ENCODE measurements at regions not wholly inside any gene's neighbourhood (a gene's known extent, or its start where the extent isn't known, plus 50 kb on each side); places are given as distances from the start of the nearest gene placed in this dataset.

DNA sequence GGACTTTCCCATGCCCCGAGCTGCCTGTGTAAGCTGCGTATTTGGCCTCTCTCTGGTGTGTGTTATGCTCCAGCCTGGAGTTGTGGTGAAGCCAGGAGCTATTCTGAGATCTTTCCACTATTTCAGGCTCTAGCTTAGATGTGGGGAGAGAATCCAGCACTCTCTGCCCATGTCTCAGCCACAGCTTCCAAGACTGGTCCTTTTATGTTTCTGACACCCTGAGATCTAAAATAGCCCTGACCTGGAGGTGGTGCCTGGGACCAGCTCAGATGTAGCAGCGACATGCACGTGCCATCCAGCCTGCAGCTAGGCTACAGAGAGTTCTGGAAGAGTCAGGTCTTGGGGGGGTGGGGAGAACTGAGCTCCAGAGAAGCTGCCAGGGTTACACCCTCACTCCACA lies 76.5 kb downstream of the TENT5C start:
- H3K79me2 ChIP-seq (replicated peaks; ENCODE audit: insufficient read depth, low read length): no peaks in the 10 kb centered on the region
- no peaks in the 10 kb centered on the region for H4K20me1 ChIP-seq (ENCODE audit: insufficient read depth)
- no peak overlapping the region for H3K4me2 ChIP-seq (ENCODE audit: low read length)
- no peaks in the 10 kb centered on the region for H3K9me3 ChIP-seq (ENCODE audit: low read length)
- H2AFZ ChIP-seq (ENCODE audit: low read depth, low read length): no peak overlapping the region
- no peak overlapping the region for H3K27ac ChIP-seq (ENCODE audit: low read length)
- H3F3A ChIP-seq (ENCODE audit: insufficient read depth, low read length, poor library complexity, severe bottlenecking): no peaks in the 10 kb centered on the region
- TF ChIP-seq TAF1 (IDR thresholded peaks at IDR 0.05; ENCODE audit: low read depth) (no peak), EP300 (conservative IDR thresholded peaks at IDR 0.05; ENCODE audit: poor library complexity, severe bottlenecking) (no peak), MXI1 (conservative IDR thresholded peaks at IDR 0.05; ENCODE audit: poor library complexity, severe bottlenecking) (no peak), EZH2 (IDR thresholded peaks at IDR 0.05; ENCODE audit: borderline replicate concordance, insufficient read depth, low read length, poor library complexity, severe bottlenecking) (no peak), SMC3 (conservative IDR thresholded peaks at IDR 0.05; ENCODE audit: poor library complexity) (no peak), RAD21 (conservative IDR thresholded peaks at IDR 0.05) (no peak), POLR2AphosphoS5 (IDR thresholded peaks at IDR 0.05) (no peak)
- TF ChIP-seq, protein P1, sequence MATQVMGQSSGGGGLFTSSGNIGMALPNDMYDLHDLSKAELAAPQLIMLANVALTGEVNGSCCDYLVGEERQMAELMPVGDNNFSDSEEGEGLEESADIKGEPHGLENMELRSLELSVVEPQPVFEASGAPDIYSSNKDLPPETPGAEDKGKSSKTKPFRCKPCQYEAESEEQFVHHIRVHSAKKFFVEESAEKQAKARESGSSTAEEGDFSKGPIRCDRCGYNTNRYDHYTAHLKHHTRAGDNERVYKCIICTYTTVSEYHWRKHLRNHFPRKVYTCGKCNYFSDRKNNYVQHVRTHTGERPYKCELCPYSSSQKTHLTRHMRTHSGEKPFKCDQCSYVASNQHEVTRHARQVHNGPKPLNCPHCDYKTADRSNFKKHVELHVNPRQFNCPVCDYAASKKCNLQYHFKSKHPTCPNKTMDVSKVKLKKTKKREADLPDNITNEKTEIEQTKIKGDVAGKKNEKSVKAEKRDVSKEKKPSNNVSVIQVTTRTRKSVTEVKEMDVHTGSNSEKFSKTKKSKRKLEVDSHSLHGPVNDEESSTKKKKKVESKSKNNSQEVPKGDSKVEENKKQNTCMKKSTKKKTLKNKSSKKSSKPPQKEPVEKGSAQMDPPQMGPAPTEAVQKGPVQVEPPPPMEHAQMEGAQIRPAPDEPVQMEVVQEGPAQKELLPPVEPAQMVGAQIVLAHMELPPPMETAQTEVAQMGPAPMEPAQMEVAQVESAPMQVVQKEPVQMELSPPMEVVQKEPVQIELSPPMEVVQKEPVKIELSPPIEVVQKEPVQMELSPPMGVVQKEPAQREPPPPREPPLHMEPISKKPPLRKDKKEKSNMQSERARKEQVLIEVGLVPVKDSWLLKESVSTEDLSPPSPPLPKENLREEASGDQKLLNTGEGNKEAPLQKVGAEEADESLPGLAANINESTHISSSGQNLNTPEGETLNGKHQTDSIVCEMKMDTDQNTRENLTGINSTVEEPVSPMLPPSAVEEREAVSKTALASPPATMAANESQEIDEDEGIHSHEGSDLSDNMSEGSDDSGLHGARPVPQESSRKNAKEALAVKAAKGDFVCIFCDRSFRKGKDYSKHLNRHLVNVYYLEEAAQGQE (IDR thresholded peaks at IDR 0.05; ENCODE audit: borderline replicate concordance): no peak
- TF ChIP-seq, protein P2, sequence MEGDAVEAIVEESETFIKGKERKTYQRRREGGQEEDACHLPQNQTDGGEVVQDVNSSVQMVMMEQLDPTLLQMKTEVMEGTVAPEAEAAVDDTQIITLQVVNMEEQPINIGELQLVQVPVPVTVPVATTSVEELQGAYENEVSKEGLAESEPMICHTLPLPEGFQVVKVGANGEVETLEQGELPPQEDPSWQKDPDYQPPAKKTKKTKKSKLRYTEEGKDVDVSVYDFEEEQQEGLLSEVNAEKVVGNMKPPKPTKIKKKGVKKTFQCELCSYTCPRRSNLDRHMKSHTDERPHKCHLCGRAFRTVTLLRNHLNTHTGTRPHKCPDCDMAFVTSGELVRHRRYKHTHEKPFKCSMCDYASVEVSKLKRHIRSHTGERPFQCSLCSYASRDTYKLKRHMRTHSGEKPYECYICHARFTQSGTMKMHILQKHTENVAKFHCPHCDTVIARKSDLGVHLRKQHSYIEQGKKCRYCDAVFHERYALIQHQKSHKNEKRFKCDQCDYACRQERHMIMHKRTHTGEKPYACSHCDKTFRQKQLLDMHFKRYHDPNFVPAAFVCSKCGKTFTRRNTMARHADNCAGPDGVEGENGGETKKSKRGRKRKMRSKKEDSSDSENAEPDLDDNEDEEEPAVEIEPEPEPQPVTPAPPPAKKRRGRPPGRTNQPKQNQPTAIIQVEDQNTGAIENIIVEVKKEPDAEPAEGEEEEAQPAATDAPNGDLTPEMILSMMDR (IDR thresholded peaks at IDR 0.05; ENCODE audit: poor library complexity, severe bottlenecking): no peak
- no peak overlapping the region for H3K9ac ChIP-seq (ENCODE audit: low read length)
- no peaks in the 10 kb centered on the region for H3K36me3 ChIP-seq (ENCODE audit: insufficient read depth, low read length)
- no peaks in the 10 kb centered on the region for H3K27me3 ChIP-seq (ENCODE audit: insufficient read depth, low read depth, low read length)
- no peak overlapping the region for H3K4me3 ChIP-seq (ENCODE audit: low read length)
- no peaks in the 10 kb centered on the region for H3K9me2 ChIP-seq (ENCODE audit: insufficient read depth, low read length)

DNA sequence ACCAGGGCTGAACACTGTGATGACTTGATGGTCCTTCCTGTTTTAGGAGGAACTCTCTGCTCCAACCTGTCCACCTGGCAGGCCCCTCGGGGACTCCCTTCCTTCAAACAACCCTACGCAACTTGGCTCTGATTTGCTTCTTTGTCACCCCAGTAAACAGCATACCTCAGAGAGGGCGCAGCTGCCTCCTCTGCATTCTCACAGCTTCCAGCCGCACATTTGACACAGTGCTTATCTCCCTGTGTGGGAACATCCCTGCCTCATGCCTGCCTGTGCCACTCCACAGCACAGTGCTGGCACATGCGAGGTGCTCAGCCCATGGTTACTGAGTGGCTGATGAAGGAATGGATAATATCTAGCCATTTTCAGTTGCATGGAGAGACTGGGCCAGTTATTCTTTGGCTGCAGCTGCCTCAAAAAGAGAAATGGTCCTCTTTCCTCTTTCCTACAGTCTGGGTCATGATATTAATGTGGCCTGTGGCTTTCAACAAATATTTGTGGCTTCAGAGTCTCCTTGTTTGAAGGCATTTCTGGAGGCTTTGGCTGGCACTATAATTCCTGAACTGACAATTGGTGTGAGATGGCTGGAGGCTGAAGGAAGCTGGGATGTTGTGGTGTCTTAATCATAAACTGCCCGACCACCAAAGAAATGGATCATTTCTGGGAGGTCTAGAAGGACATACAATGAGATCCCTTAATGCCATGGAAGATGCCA lies 77.9 kb downstream of the TENT5C start:
- H3F3A ChIP-seq (ENCODE audit: insufficient read depth, low read length, poor library complexity, severe bottlenecking): no peaks in the 10 kb centered on the region
- no peaks in the 10 kb centered on the region for H3K9me3 ChIP-seq (ENCODE audit: low read length)
- no peaks in the 10 kb centered on the region for H3K9me2 ChIP-seq (ENCODE audit: insufficient read depth, low read length)
- no peaks in the 10 kb centered on the region for H3K27me3 ChIP-seq (ENCODE audit: insufficient read depth, low read depth, low read length)
- H3K9ac ChIP-seq (ENCODE audit: low read length): no peak overlapping the region
- H3K4me3 ChIP-seq (ENCODE audit: low read length): no peak overlapping the region
- no peak overlapping the region for H2AFZ ChIP-seq (ENCODE audit: low read depth, low read length)
- no peaks in the 10 kb centered on the region for H3K79me2 ChIP-seq (replicated peaks; ENCODE audit: insufficient read depth, low read length)
- TF ChIP-seq EP300 (conservative IDR thresholded peaks at IDR 0.05; ENCODE audit: poor library complexity, severe bottlenecking) (no peak), EZH2 (IDR thresholded peaks at IDR 0.05; ENCODE audit: borderline replicate concordance, insufficient read depth, low read length, poor library complexity, severe bottlenecking) (no peak), SMC3 (conservative IDR thresholded peaks at IDR 0.05; ENCODE audit: poor library complexity) (no peak), RAD21 (conservative IDR thresholded peaks at IDR 0.05) (no peak), POLR2AphosphoS5 (IDR thresholded peaks at IDR 0.05) (no peak), TAF1 (IDR thresholded peaks at IDR 0.05; ENCODE audit: low read depth) (no peak), MXI1 (conservative IDR thresholded peaks at IDR 0.05; ENCODE audit: poor library complexity, severe bottlenecking) (no peak)
- TF ChIP-seq, protein P1 (IDR thresholded peaks at IDR 0.05; ENCODE audit: borderline replicate concordance): no peak
- TF ChIP-seq, protein P2 (IDR thresholded peaks at IDR 0.05; ENCODE audit: poor library complexity, severe bottlenecking): no peak
- no peak overlapping the region for H3K4me2 ChIP-seq (ENCODE audit: low read length)
- H3K36me3 ChIP-seq (ENCODE audit: insufficient read depth, low read length): no peaks in the 10 kb centered on the region
- no peak overlapping the region for H3K27ac ChIP-seq (ENCODE audit: low read length)
- no peaks in the 10 kb centered on the region for H4K20me1 ChIP-seq (ENCODE audit: insufficient read depth)
